HuH-7.5 (cell line): ENCODE measurements at regions not wholly inside any gene's neighbourhood (a gene's known extent, or its start where the extent isn't known, plus 50 kb on each side); places are given as distances from the start of the nearest gene placed in this dataset.
"Not testable (repeated sequence)": the region's sequence is repeated elsewhere in the genome, so short reads cannot be mapped to it uniquely, and the experiment has no call there.

ENCODE experiments used
- DNase-seq: peaks from one replicate; pipeline ENCODE4 v3.0.0; 2011; ENCODE audit warnings: low spot score

DNA sequence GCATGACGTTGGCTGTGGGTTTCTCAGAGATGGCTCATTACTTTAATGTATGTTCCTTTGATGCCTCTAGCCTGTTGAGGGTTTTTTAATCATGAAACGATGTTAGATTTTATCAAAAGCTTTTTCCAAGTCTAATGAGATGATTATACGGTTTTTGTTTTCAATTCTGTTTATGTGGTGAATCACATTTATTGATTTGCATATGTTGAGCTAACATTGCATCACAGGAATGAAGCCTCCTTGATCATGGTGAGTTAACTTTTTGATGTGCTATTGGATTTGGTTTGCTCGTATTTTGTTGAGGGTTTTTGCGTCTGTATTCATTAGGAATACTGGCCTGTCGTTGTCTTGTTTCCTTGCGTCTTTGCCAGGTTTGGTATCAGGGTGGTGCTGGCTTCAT is 52.3 kb upstream of the PTPN12 start:
- no peak for DNase-seq

DNA sequence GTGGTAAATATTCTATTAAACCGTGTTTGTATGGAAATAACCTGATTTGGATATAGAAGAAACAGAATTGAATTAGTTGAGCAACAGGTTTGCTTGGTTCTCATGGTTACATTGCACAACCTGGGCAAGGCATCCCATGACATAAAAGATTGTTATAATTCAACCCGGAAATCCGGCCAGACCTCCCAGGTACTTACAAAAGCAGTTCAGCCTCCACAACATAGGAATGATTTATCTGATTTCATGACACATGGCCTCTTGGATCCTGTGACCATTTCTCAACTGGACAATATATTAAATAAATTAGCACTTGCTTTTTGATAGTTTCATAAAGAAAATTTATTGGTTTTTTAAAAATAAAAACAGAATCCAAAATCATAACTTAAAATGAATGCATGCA is 55.1 kb upstream of the PTPN12 start:
- peak; percentile 15 for DNase-seq

DNA sequence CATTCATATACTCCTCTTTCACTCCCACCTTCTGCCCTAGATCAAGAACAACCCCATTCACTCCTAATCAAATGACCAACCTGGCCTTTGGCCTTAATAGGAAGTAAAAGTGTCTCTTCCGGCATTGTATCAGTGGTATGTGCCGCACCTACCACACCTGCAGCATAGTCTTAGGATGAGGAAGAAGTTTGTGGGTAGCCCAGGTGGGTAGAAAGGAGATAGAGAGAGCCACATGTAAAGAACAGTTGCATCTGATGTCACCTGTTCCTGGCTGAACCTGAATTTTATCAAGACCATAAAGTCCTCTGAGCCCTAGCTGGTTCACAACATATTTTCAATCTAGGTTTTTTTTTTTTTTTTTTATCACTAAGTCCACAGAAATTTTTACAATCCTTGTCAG is 55.5 kb upstream of the PTPN12 start:
- no peak for DNase-seq

DNA sequence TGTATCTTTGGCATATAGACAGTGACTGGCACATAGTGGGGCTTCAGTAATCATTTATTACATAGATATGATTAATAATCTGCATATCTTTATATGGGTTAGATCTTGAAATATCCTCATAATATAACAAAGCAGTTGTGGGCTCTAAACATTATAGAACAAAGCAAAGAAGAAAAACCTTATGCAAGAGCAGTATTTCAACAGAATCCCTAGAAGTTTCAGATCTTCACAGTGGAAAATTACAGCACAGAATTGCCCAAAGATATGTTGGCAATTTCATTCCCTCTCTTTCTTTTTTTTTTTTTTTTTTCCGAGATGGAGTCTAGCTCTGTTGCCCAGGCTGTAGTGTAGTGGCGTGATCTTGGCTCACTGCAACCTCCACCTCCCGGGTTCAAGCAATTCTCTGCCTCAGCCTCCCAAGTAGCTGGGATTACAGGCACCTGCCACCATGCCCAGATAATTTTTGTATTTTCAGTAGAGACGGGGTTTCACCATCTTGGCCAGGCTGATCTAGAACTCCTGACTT is 56.9 kb upstream of the PTPN12 start:
- DNase-seq, result not testable (repeated sequence)

DNA sequence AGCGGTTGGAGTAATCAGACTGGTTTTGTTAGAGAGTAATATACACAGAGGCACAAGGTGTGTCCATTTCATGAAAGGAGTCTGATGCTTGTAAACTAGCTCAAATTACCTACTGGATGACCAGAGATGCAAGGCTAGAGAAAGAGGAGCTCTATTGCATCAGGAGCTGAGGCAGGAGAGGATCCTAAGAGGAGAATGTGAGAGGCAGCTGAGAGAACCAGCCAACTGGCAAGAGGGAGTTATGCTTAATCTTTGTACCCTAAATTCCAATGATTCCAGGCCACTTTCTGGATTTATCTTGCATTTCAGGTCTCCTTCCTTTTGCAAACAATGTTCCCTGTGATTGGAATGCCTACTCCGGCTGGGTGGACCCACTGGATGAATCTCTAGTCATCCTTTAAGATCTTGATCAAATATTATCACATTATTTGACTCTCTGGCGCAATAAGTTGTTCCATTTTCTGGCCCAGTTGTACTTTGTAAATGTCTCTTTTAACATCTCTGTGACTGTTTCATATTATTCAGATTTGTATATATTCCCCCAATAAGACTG is 57.5 kb upstream of the PTPN12 start:
- no peak for DNase-seq

DNA sequence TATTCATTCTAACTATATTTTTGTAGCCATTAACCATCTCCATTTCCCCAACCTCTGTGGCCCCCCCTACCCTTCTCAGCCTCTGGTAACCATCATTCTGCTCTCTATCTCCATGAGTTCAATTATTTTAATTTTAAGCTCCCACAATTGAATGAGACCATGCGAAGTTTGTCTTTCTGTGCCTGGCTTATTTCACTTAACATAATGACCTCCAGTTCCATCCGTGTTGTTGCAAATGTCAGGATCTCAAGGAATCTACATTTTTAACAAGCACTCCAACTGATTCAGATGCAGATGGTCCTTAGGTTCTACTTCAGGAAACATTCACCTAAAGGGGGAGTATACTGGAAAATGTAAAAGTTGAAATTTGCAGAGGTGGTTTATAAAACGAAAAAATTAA is 60.2 kb upstream of the PTPN12 start:
- DNase-seq, result no peak

DNA sequence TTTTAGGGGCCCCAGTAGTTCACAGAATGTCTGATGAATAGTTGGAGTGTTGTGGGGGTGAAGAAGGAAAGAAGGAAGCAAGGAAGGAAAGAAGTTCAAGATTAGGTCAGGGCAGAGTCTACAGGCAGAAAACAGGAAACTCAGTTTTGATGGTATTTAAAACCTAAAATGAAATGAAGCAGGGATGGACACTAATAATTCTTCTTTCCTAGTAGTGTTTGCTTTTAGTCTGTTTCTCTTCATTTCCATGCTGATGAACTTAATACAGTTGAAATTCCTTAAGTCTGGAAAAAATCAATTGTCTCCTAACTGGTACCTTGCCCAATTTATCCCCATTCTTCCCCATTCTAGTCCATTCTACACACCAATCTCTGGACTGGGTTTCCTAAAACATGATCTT is 59.0 kb upstream of the GSAP start:
- DNase-seq, result no peak

DNA sequence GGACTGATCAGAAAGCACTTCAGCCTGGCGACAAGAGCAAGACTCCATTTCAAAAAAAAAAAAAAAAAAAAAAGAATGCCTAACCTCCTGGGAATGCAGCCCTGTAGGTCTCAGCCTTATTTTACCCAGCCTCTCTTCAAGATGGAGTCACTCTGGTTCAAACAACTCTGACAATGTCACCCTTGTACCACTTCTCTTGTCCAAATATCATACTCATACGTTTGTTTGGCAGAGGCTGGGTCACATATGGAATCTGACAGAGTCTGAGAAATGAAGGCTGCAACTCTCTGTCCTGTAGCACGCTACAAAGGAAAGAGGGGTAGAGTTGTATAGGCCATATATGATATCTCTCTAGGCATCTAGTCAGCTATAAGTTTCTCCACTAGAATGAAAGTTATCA is 58.6 kb upstream of the GSAP start:
- DNase-seq, result no peak

DNA sequence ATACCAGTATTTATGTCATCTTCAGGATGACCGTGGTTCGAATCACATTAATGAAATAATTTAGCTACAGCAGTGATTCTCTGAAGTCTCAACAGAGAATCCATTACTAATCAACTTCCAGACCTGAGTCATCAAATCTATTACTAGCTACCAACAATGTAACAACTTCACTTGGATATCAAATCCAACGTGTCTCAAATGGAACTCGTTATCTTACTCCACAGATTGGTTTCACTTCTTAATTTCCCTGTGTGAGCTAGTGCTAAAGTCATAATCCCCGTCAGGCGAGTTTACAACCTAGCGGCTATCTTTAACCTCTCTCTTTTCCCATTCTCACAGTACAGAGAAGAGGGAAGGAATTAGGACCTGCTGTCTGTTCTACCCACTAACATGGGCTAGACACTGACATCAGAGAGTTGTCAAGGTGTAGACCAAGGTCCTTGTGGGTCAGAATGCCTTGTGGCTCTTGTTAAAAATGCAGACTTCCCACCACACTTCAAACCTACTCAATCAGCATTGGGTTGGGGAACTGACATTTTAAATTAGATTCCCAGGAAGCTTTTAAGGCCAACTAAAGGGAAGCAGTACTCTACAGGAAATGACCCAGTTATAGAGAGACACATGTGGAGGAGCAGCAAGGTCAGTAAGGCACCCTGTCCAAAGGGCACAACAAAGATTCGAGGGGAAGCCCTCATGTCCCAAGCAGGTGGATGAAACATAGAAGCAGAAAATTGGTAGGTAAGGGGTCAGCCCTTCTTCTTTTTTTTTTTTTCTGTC is 57.3 kb upstream of the GSAP start:
- no peak for DNase-seq

DNA sequence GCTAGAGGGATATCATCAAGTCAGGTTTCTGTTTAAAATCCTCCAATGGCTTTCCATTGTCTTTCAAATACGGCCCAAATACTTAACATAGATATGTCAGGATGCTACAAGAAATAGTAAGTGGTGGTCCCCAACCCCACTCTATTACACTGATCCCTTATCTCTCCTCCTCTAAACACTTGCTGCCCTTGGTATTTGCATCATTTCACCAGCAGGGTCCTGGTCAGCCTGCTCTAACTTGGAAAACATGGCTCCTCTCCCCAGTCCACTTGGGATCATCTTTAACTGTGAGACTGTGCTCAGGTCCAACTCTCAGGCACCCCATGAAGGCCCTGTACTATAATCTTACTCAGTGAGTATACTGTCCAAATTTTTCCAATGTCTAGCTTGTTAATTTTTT is 53.8 kb upstream of the GSAP start:
- no peak for DNase-seq

DNA sequence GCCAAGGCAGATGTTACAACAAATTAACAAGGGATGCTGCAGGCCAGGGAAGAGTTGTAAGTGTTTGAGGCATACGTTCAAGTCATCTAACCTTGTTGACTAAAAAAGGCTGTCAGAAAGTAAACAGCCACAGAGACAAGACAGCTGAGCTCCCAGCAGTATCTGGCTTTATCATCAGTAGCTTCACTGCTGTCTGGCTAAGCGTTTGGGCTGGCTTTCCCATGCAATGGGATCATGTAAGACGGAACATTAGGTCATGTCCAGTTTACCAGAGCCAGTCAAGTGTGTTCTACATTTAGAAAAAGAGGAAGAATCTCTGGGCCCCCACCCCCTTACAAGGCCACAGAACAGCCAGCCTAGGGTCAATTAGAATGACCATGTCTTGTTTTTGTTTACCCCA is 51.3 kb upstream of the GSAP start:
- no peak for DNase-seq

DNA sequence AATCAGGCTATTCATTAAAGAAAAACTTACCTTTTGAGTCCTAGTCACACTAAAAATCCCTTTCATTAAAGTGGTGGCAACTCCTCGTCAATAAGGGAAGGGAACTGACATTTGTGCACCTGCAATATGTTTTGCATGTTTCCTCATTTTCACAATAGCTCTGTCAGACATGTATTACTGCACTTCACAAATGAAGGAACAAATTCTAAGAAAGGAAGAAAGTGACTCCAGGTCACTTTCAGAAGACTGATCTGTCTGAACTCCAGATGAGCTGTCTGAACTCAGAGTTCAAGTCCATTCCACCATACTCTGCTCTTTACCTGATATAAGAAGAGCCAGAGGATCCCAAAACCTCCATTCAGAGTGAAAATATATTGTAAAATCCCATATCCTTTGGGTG is 50.3 kb upstream of the GSAP start:
- no peak for DNase-seq
